GM23338 (cell line): ENCODE measurements at regions not wholly inside any gene's neighbourhood (a gene's known extent, or its start where the extent isn't known, plus 50 kb on each side); places are given as distances from the start of the nearest gene placed in this dataset.

ENCODE experiments used
- ATAC-seq: fragments of 200-7000 bp; cut with Tn5 transposase; 3 replicates; pipeline ENCODE4 v1.9.1; 2020
- DNase-seq: peaks from one replicate; pipeline ENCODE4 v3.0.0-alpha.2; 2015; ENCODE audit warnings: low spot score
- H2AFZ ChIP-seq: fragments of 200-600 bp; sonication (generic); 2 replicates; pipeline ENCODE4 v1.8.0; 2016; ENCODE audit warnings: antibody characterized with exemption, mild to moderate bottlenecking, moderate library complexity
- H3F3A ChIP-seq: fragments of 200-600 bp; sonication (generic); replicated peaks from 2 replicates; pipeline ENCODE4 v1.8.0; 2017; ENCODE audit warnings: antibody characterized with exemption, mixed run types, low read depth
- H3K27ac ChIP-seq: fragments of 200-600 bp; sonication (generic); 2 replicates; pipeline ENCODE4 v1.6.1; 2016; ENCODE audit warnings: low read depth
- H3K27me3 ChIP-seq: fragments of 200-600 bp; sonication (generic); 2 replicates; pipeline ENCODE4 v1.8.0; 2016; ENCODE audit warnings: mild to moderate bottlenecking, mixed run types, moderate library complexity; ENCODE audit not compliant: insufficient read depth
- H3K36me3 ChIP-seq: fragments of 200-600 bp; sonication (generic); 2 replicates; pipeline ENCODE4 v1.8.0; 2016; ENCODE audit warnings: mild to moderate bottlenecking; ENCODE audit not compliant: insufficient read depth
- H3K4me1 ChIP-seq: fragments of 200-600 bp; sonication (generic); 2 replicates; pipeline ENCODE4 v1.8.0; 2016; ENCODE audit warnings: mild to moderate bottlenecking, moderate library complexity; ENCODE audit not compliant: insufficient read depth
- H3K4me2 ChIP-seq: fragments of 200-600 bp; sonication (generic); 2 replicates; pipeline ENCODE4 v1.7.1; 2017; ENCODE audit warnings: mixed run types
- H3K4me3 ChIP-seq: fragments of 200-600 bp; sonication (generic); 2 replicates; pipeline ENCODE4 v1.6.1; 2016; ENCODE audit warnings: mixed run types
- H3K79me2 ChIP-seq: fragments of 200-600 bp; sonication (generic); replicated peaks from 2 replicates; pipeline ENCODE4 v1.8.0; 2017; ENCODE audit warnings: mild to moderate bottlenecking; ENCODE audit not compliant: insufficient read depth
- H3K9me2 ChIP-seq: fragments of 200-600 bp; sonication (generic); 2 replicates; pipeline ENCODE4 v1.8.0; 2017; ENCODE audit not compliant: insufficient read depth
- H4K20me1 ChIP-seq: fragments of 200-600 bp; sonication (generic); replicated peaks from 2 replicates; pipeline ENCODE4 v1.8.0; 2017; ENCODE audit warnings: mild to moderate bottlenecking; ENCODE audit not compliant: insufficient read depth
- H3K27ac Mint-ChIP-seq: 2 replicates; pipeline ENCODE4 v1.8.0; 2020; ENCODE audit warnings: inconsistent platforms, mild to moderate bottlenecking, moderate library complexity, mixed read lengths
- H3K27me3 Mint-ChIP-seq: 3 replicates; pipeline ENCODE4 v1.8.0; 2022; ENCODE audit warnings: low read depth, mild to moderate bottlenecking, moderate library complexity, mixed read lengths, inconsistent platforms; ENCODE audit not compliant: insufficient read depth, poor library complexity
- H3K36me3 Mint-ChIP-seq: 3 replicates; pipeline ENCODE4 v1.8.0; 2021; ENCODE audit warnings: low read depth, mild to moderate bottlenecking, inconsistent platforms, moderate library complexity, mixed read lengths
- H3K4me1 Mint-ChIP-seq: 3 replicates; pipeline ENCODE4 v1.8.0; 2020; ENCODE audit warnings: mild to moderate bottlenecking, inconsistent platforms, mixed read lengths
- H3K4me3 Mint-ChIP-seq: 3 replicates; pipeline ENCODE4 v1.8.0; 2021; ENCODE audit warnings: moderate library complexity, mild to moderate bottlenecking, inconsistent platforms, mixed read lengths
- H3K9me3 Mint-ChIP-seq: 3 replicates; pipeline ENCODE4 v1.8.0; 2020; ENCODE audit warnings: moderate library complexity, mild to moderate bottlenecking, inconsistent platforms, mixed read lengths
- CREB1 ChIP-seq: fragments of 250-450 bp; sonication (Bioruptor Pico); IDR thresholded peaks from 2 replicates; pipeline ENCODE4 v1.5.0; 2020; ENCODE audit warnings: low read depth, mild to moderate bottlenecking, moderate library complexity
- CTCF ChIP-seq, 2 experiments: fragments of 200-600 bp in 1 of 2; sonication (generic) in 1 of 2; conservative IDR thresholded peaks; 2 replicates each; pipeline versions ENCODE4 v1.5.1 to v1.6.1; 2016 to 2017; ENCODE audit warnings: antibody characterized with exemption in 2 of 2, low read depth in 2 of 2, mild to moderate bottlenecking in 2 of 2, moderate library complexity in 1 of 2
- ETS1 ChIP-seq: IDR thresholded peaks from 2 replicates; pipeline ENCODE4 v1.6.1; 2016; ENCODE audit warnings: antibody characterized with exemption
- EZH2 ChIP-seq: fragments of 200-600 bp; sonication (generic); IDR thresholded peaks from one replicate; pipeline ENCODE4 v1.8.0; 2017; ENCODE audit warnings: antibody characterized with exemption, mild to moderate bottlenecking, low read depth; ENCODE audit not compliant: unreplicated experiment
- EZH2phosphoT487 ChIP-seq: fragments of 200-600 bp; sonication (generic); IDR thresholded peaks from one replicate; pipeline ENCODE4 v1.8.1; 2018; ENCODE audit warnings: antibody characterized with exemption; ENCODE audit not compliant: unreplicated experiment
- JUNB ChIP-seq: IDR thresholded peaks from one replicate; pipeline ENCODE4 v1.6.1; 2016; ENCODE audit warnings: antibody characterized with exemption; ENCODE audit not compliant: unreplicated experiment
- NANOG ChIP-seq: IDR thresholded peaks from 2 replicates; pipeline ENCODE4 v1.6.1; 2016; ENCODE audit warnings: antibody characterized with exemption, borderline replicate concordance
- POLR2AphosphoS5 ChIP-seq: IDR thresholded peaks from 2 replicates; pipeline ENCODE4 v1.6.1; 2016; ENCODE audit warnings: antibody characterized with exemption, low read depth
- REST ChIP-seq: IDR thresholded peaks from one replicate; pipeline ENCODE4 v1.6.1; 2018; ENCODE audit warnings: antibody characterized with exemption; ENCODE audit not compliant: unreplicated experiment
- STAT1 ChIP-seq: IDR thresholded peaks from one replicate; pipeline ENCODE4 v1.6.1; 2016; ENCODE audit warnings: antibody characterized with exemption; ENCODE audit not compliant: unreplicated experiment
- ZNF114 ChIP-seq: fragments of 250-450 bp; sonication (Bioruptor Pico); IDR thresholded peaks from 2 replicates; pipeline ENCODE4 v1.5.0; 2020; ENCODE audit warnings: mild to moderate bottlenecking, moderate library complexity
- ZNF331 ChIP-seq: fragments of 250-450 bp; sonication (Bioruptor Pico); IDR thresholded peaks from 2 replicates; pipeline ENCODE4 v1.5.0; 2020; ENCODE audit warnings: low read depth, mild to moderate bottlenecking, moderate library complexity
- ZNF462 ChIP-seq: fragments of 250-450 bp; sonication (Bioruptor Pico); IDR thresholded peaks from 2 replicates; pipeline ENCODE4 v1.5.0; 2020; ENCODE audit warnings: mild to moderate bottlenecking, moderate library complexity

GRCh38 chr10:93173967-93174845 lies 100.5 kb downstream of the CYP26A1 start:
- Histone ChIP-seq H3K4me1 (no peaks in the 10 kb centered on the region), H3K4me2 (no peak overlapping the region), H3K9me2 (0 out of 2 replicates have a peak, but pooled peaks cover 4% of the 10 kb centered on the region), H3K36me3 (peaks cover 11% of the 10 kb centered on the region; the same call in 1 of the 2 replicates), H3K4me3 (no peak overlapping the region), H3K79me2 (no peaks in the 10 kb centered on the region), H4K20me1 (no peaks in the 10 kb centered on the region), H3F3A (no peaks in the 10 kb centered on the region), H2AFZ (0 out of 2 replicates have a peak overlapping the region, but pooled peaks have one; percentile 3), H3K27me3 (no peaks in the 10 kb centered on the region), H3K27ac (no peak overlapping the region)
- no peak for DNase-seq
- no peaks in the 10 kb centered on the region for H3K4me1 Mint-ChIP-seq
- ATAC-seq = no peak
- no peak overlapping the region for H3K27ac Mint-ChIP-seq
- no peak for TF ChIP-seq REST
- TF ChIP-seq ZNF462 (CRISPR knock-in tag) = no peak
- TF ChIP-seq POLR2AphosphoS5 = no peak
- TF ChIP-seq CREB1 (CRISPR knock-in tag) = no peak
- no peak for TF ChIP-seq CTCF (conservative IDR thresholded peaks at IDR 0.05; ENCODE audit: low read depth in 2 of 2)
- TF ChIP-seq STAT1 = no peak
- no peak for TF ChIP-seq JUNB
- TF ChIP-seq ZNF331 = no peak
- no peak for TF ChIP-seq EZH2
- no peak for TF ChIP-seq ZNF114 (CRISPR knock-in tag)
- TF ChIP-seq NANOG = no peak
- TF ChIP-seq ETS1 = no peak
- no peak for TF ChIP-seq EZH2phosphoT487
- H3K27me3 Mint-ChIP-seq = no peaks in the 10 kb centered on the region
- peaks cover 21% of the 10 kb centered on the region for H3K36me3 Mint-ChIP-seq
- H3K9me3 Mint-ChIP-seq = peaks cover 29% of the 10 kb centered on the region
- H3K4me3 Mint-ChIP-seq = no peak overlapping the region
